ENCODE measurements at regions not wholly inside any gene's neighbourhood (a gene's known extent, or its start where the extent isn't known, plus 50 kb on each side); places are given as distances from the start of the nearest gene placed in this dataset.

DNA sequence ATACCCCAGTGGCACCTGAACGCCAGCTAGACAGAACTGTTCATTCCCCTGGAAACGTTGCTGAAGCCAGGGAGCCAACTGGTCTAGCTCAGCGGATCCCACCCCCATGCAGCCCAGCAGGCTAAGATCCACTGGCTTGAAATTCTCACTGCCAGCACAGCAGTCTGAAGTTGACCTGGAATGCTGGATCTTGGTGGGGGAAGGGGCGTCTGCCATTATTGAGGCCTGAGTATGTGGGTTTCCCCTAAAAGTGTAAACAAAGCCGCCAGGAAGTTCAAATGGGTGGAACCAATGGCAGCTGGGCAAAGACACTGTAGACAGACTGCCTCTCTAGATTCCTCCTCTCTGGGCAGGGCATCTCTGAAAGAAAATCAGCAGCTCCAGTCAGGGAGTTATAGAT lies 213.0 kb downstream of the NKX6-1 start:
- no peak for TF ChIP-seq SIN3A (IDR thresholded peaks at IDR 0.05; ENCODE audit: borderline replicate concordance, insufficient read depth, low read length)
- TF ChIP-seq TAF1 (IDR thresholded peaks at IDR 0.05; ENCODE audit: borderline replicate concordance, insufficient read depth, low read length): no peak
- TF ChIP-seq, protein P1, sequence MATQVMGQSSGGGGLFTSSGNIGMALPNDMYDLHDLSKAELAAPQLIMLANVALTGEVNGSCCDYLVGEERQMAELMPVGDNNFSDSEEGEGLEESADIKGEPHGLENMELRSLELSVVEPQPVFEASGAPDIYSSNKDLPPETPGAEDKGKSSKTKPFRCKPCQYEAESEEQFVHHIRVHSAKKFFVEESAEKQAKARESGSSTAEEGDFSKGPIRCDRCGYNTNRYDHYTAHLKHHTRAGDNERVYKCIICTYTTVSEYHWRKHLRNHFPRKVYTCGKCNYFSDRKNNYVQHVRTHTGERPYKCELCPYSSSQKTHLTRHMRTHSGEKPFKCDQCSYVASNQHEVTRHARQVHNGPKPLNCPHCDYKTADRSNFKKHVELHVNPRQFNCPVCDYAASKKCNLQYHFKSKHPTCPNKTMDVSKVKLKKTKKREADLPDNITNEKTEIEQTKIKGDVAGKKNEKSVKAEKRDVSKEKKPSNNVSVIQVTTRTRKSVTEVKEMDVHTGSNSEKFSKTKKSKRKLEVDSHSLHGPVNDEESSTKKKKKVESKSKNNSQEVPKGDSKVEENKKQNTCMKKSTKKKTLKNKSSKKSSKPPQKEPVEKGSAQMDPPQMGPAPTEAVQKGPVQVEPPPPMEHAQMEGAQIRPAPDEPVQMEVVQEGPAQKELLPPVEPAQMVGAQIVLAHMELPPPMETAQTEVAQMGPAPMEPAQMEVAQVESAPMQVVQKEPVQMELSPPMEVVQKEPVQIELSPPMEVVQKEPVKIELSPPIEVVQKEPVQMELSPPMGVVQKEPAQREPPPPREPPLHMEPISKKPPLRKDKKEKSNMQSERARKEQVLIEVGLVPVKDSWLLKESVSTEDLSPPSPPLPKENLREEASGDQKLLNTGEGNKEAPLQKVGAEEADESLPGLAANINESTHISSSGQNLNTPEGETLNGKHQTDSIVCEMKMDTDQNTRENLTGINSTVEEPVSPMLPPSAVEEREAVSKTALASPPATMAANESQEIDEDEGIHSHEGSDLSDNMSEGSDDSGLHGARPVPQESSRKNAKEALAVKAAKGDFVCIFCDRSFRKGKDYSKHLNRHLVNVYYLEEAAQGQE (IDR thresholded peaks at IDR 0.05; ENCODE audit: insufficient read depth in 1 of 2, low read depth in 2 of 2, low read length in 2 of 2): no peak
- TF ChIP-seq FOXP2 (optimal IDR thresholded peaks at IDR 0.05; ENCODE audit: borderline replicate concordance, extremely low read depth, extremely low read length, insufficient read depth): no peak
- TF ChIP-seq POLR2AphosphoS5 (IDR thresholded peaks at IDR 0.05; ENCODE audit: low read depth, low read length): no peak

DNA sequence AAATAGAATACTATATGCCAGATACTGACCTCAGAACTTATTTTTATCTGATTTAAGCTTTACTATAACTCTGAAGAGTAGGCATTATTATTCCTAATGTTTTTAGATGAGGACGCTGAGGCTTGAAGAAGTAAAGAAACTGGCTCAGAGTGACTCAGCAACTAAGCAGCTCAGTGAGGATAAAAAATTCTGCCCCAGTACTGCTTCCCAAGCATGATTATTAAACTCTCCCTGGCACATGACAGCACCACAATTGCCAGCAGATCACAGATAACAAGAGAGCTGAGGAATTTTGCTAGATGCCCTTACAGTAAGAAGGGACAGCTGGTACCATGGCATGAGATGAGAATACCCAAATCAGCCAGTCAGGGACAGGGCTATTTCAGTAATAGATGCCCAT lies 219.4 kb downstream of the NKX6-1 start:
- TF ChIP-seq TAF1 (IDR thresholded peaks at IDR 0.05; ENCODE audit: borderline replicate concordance, insufficient read depth, low read length) (no peak), SIN3A (IDR thresholded peaks at IDR 0.05; ENCODE audit: borderline replicate concordance, insufficient read depth, low read length) (no peak), POLR2AphosphoS5 (IDR thresholded peaks at IDR 0.05; ENCODE audit: low read depth, low read length) (no peak), FOXP2 (optimal IDR thresholded peaks at IDR 0.05; ENCODE audit: borderline replicate concordance, extremely low read depth, extremely low read length, insufficient read depth) (no peak)
- TF ChIP-seq, protein P1 (IDR thresholded peaks at IDR 0.05; ENCODE audit: insufficient read depth in 1 of 2, low read depth in 2 of 2, low read length in 2 of 2): no peak

DNA sequence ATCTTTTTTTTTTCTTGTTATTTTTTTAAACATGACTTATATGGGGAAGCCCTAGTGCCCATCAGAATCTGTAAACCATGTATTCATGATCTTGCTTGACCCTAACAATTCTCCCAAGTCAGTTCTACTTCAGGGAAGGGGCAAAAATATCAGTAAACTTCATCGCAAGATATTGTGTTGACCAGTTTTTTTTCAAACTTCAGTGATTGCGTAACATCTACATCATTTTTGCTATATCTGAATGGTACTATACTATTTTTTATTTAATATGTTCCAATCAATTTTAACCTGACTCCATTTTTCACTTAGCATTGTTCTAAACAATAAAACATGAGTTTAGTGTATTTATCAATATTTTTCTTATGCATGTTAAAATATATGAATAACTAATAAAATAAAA lies 221.2 kb downstream of the NKX6-1 start:
- TF ChIP-seq TAF1 (IDR thresholded peaks at IDR 0.05; ENCODE audit: borderline replicate concordance, insufficient read depth, low read length) (no peak), SIN3A (IDR thresholded peaks at IDR 0.05; ENCODE audit: borderline replicate concordance, insufficient read depth, low read length) (no peak), FOXP2 (optimal IDR thresholded peaks at IDR 0.05; ENCODE audit: borderline replicate concordance, extremely low read depth, extremely low read length, insufficient read depth) (no peak), POLR2AphosphoS5 (IDR thresholded peaks at IDR 0.05; ENCODE audit: low read depth, low read length) (no peak)
- TF ChIP-seq, protein P1 (IDR thresholded peaks at IDR 0.05; ENCODE audit: insufficient read depth in 1 of 2, low read depth in 2 of 2, low read length in 2 of 2): no peak

DNA sequence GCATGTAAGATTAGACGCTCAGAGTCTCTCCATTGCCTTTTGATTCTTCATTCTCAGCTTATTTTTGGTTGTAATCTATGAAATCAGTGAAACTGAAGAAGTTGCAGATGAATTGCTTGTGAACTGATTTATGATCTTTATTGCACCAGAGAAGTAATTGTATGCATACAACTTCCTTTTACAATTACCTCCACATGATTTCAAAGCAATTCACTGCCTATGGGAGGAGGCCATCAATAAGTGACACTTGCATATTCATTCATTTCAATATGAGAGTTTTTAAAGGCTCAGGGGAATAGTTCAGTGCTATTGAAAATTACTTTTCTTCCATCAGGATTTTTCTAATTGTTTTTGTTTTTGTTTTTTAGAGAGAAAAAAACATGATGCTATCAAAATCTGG lies 222.3 kb downstream of the NKX6-1 start:
- TF ChIP-seq, protein P1 (IDR thresholded peaks at IDR 0.05; ENCODE audit: insufficient read depth in 1 of 2, low read depth in 2 of 2, low read length in 2 of 2): no peak
- TF ChIP-seq POLR2AphosphoS5 (IDR thresholded peaks at IDR 0.05; ENCODE audit: low read depth, low read length): no peak
- no peak for TF ChIP-seq TAF1 (IDR thresholded peaks at IDR 0.05; ENCODE audit: borderline replicate concordance, insufficient read depth, low read length)
- no peak for TF ChIP-seq FOXP2 (optimal IDR thresholded peaks at IDR 0.05; ENCODE audit: borderline replicate concordance, extremely low read depth, extremely low read length, insufficient read depth)
- TF ChIP-seq SIN3A (IDR thresholded peaks at IDR 0.05; ENCODE audit: borderline replicate concordance, insufficient read depth, low read length): no peak

DNA sequence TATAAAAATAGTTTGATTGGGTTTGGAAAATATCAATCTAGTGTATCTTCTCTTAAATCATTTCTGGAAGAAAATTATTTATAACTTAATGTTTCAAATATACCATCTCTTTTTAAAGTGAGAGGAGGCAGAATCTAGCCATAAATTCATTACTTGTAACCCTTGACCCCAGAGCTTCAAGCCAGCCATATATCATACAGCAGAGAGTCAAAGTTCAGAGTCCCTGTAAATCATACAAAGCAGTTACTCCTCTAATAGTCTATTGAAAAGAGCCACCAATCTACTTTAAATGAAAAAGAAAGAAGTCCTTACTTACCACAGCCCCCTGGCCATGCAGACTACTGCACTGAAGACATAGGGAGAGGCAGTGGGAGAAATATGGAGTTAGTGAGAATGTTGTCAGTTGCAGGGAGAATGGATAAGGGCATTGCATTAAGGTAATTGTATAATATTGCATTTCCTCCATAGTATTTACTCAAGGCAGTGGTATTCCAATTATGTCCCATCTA lies 229.5 kb downstream of the NKX6-1 start:
- TF ChIP-seq TAF1 (IDR thresholded peaks at IDR 0.05; ENCODE audit: borderline replicate concordance, insufficient read depth, low read length): no peak
- TF ChIP-seq, protein P1 (IDR thresholded peaks at IDR 0.05; ENCODE audit: insufficient read depth in 1 of 2, low read depth in 2 of 2, low read length in 2 of 2): no peak
- TF ChIP-seq POLR2AphosphoS5 (IDR thresholded peaks at IDR 0.05; ENCODE audit: low read depth, low read length): no peak
- TF ChIP-seq FOXP2 (optimal IDR thresholded peaks at IDR 0.05; ENCODE audit: borderline replicate concordance, extremely low read depth, extremely low read length, insufficient read depth): no peak
- TF ChIP-seq SIN3A (IDR thresholded peaks at IDR 0.05; ENCODE audit: borderline replicate concordance, insufficient read depth, low read length): no peak

All from PFSK-1 (cell line).